C4-2B (cell line): ENCODE measurements at regions not wholly inside any gene's neighbourhood (a gene's known extent, or its start where the extent isn't known, plus 50 kb on each side); places are given as distances from the start of the nearest gene placed in this dataset.

Experiments
- H3K27ac ChIP-seq: fragments of 450-650 bp; 2 replicates; pipeline ENCODE4 v1.5.1; 2017
- ZFX ChIP-seq: fragments of 450-650 bp; IDR thresholded peaks from 2 replicates; pipeline ENCODE4 v1.6.1; 2017
- TF ChIP-seq, protein P1 (sequence below): fragments of 450-650 bp; conservative IDR thresholded peaks from 2 replicates; pipeline ENCODE4 v1.5.1; 2017; ENCODE audit warnings: mild to moderate bottlenecking

DNA sequence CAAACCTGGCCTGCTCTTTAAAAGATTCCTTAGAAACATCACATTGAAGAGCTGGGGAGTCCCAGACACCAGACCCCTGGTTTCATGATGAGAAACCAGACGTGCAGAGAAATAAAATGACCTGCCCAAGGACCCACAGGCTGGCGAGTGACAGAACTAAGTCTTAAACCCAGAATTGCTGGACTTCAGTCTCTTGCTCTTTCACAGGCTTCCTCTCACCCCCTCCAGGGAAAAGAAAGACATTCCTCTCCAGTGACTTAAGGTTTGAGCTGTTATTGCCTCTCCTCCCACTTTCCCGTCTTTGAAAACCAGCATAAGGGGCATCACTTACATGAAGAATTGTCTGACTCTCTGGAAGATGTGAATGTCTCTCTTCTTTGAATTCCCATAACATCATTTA is 535.2 kb downstream of the IRX1 start:
- H3K27ac ChIP-seq: no peak overlapping the region
- no peak for TF ChIP-seq ZFX
- TF ChIP-seq, protein P1, sequence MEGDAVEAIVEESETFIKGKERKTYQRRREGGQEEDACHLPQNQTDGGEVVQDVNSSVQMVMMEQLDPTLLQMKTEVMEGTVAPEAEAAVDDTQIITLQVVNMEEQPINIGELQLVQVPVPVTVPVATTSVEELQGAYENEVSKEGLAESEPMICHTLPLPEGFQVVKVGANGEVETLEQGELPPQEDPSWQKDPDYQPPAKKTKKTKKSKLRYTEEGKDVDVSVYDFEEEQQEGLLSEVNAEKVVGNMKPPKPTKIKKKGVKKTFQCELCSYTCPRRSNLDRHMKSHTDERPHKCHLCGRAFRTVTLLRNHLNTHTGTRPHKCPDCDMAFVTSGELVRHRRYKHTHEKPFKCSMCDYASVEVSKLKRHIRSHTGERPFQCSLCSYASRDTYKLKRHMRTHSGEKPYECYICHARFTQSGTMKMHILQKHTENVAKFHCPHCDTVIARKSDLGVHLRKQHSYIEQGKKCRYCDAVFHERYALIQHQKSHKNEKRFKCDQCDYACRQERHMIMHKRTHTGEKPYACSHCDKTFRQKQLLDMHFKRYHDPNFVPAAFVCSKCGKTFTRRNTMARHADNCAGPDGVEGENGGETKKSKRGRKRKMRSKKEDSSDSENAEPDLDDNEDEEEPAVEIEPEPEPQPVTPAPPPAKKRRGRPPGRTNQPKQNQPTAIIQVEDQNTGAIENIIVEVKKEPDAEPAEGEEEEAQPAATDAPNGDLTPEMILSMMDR: no peak

DNA sequence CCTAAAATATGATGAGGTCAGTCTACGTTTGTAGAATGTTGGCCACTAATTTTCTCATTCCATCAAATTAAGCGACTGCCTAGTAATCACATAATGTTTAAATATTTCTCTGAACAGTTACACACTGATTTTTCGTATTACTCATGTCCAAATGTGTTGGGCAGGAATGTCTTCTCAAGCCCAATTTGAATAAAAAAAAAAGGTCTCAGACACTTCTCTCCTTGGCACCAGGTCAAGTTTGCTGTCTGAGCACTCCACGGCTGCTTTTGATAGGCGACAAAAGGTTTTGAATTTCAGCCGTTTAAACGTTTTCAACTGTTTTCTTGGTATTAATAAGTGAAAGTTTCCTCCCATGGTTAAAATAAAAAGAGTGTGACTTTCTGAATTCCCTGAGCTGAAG is 542.1 kb downstream of the IRX1 start:
- no peak for TF ChIP-seq ZFX
- TF ChIP-seq, protein P1: no peak

DNA sequence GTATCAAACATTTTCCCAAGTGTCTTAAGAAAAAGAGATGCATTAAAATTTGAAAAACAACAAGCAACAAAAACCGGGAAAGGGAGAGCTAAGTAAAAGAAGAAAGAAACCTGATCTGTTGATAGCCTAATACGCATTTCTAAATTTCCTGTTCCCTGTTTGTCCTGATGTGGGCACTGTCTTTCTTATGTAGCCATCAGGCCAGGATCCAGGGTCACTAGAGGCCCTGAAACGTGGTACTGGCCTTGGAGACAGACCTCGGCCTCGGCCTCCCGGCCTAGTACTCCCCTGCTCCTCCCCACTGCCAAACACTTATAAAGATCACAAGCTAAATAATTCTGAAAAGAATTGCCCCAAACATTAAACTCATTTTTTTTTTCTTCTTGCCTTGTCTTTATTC is 547.2 kb downstream of the IRX1 start:
- no peak overlapping the region for H3K27ac ChIP-seq
- TF ChIP-seq, protein P1: peak; percentile 25; the same call in 1 of the 2 replicates
- no peak for TF ChIP-seq ZFX

More for the DNA sequence above, 542.1 kb downstream of the IRX1 start:
- no peak overlapping the region for H3K27ac ChIP-seq

DNA sequence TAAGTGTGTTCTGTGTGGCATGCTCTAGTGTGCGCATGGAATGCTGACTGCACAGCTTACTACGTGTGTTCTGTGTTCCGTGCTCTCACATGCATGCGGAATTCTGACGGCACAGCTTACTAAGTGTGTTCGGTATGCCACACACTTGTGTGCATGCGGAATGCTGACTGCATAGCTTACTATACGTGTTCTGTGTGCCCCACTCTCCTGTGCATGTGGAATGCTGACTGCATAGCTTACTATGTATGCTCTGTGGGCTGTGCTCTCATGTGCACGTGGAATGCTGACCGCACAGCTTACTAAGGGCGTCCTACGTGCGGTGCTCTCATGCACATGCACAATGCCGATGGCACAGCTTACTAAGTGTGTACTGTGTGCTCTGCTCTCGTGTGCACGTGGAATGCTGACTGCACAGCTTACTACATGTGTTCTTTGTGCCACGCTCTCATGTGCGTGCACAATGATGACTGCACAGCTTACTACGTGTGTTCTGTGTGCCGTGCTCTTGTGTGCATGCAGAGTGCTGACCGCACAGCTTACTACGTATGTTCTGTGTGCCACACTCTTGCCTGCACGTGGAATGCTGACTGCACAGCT is 548.9 kb downstream of the IRX1 start:
- no peak overlapping the region for H3K27ac ChIP-seq
- no peak for TF ChIP-seq ZFX
- TF ChIP-seq, protein P1: no peak

GRCh38 chr5:4145511-4145910 is 549.9 kb downstream of the IRX1 start:
- TF ChIP-seq, protein P1: no peak
- TF ChIP-seq ZFX: no peak
- no peak overlapping the region for H3K27ac ChIP-seq

- TF ChIP-seq, protein P1: no peak
- no peak for TF ChIP-seq ZFX
- no peak overlapping the region for H3K27ac ChIP-seq
Measured at GRCh38 chr5:4148009-4148408, 552.4 kb downstream of the IRX1 start.

GRCh38 chr5:4150067-4150466 is 554.4 kb downstream of the IRX1 start:
- TF ChIP-seq, protein P1: no peak
- no peak for TF ChIP-seq ZFX
- H3K27ac ChIP-seq: no peak overlapping the region
